Astrocyte (in vitro differentiated cells and primary cell): ENCODE measurements at regions not wholly inside any gene's neighbourhood (a gene's known extent, or its start where the extent isn't known, plus 50 kb on each side); places are given as distances from the start of the nearest gene placed in this dataset.

Experiments used
- EZH2 ChIP-seq: IDR thresholded peaks from 2 replicates; pipeline ENCODE4 v1.6.1; 2012; ENCODE audit warnings: mild to moderate bottlenecking, low read length, inconsistent platforms; ENCODE audit not compliant: insufficient read depth
- TF ChIP-seq, protein P1 (sequence below): IDR thresholded peaks from 2 replicates; pipeline ENCODE4 v1.5.1; 2011; ENCODE audit warnings: low read depth, mild to moderate bottlenecking, inconsistent platforms, low read length, moderate library complexity; ENCODE audit not compliant: insufficient read depth

DNA sequence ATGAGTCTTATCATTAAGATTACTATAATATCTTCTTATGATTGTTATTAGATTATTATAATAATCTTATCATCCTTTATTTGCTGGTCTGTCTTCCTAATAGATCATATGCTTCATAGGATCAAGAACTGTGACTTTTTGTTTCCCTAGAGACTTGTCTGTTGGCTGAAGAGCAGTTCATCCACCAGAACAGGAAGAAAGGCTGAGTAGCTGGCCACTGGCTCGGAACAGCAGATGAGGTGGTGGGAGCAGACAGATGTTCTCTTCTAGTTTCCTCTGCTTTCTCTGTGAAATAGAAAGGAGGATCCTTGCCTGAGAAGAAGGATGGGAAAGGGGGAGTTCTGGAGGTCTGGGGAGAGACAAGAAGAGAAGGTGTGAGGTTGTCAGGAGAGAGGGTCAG is 120.0 kb downstream of the CCNA1 start:
- TF ChIP-seq, protein P1, sequence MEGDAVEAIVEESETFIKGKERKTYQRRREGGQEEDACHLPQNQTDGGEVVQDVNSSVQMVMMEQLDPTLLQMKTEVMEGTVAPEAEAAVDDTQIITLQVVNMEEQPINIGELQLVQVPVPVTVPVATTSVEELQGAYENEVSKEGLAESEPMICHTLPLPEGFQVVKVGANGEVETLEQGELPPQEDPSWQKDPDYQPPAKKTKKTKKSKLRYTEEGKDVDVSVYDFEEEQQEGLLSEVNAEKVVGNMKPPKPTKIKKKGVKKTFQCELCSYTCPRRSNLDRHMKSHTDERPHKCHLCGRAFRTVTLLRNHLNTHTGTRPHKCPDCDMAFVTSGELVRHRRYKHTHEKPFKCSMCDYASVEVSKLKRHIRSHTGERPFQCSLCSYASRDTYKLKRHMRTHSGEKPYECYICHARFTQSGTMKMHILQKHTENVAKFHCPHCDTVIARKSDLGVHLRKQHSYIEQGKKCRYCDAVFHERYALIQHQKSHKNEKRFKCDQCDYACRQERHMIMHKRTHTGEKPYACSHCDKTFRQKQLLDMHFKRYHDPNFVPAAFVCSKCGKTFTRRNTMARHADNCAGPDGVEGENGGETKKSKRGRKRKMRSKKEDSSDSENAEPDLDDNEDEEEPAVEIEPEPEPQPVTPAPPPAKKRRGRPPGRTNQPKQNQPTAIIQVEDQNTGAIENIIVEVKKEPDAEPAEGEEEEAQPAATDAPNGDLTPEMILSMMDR = no peak
- no peak for TF ChIP-seq EZH2
